PFSK-1 (cell line): ENCODE measurements at regions not wholly inside any gene's neighbourhood (a gene's known extent, or its start where the extent isn't known, plus 50 kb on each side); places are given as distances from the start of the nearest gene placed in this dataset.

Experiments
- POLR2AphosphoS5 ChIP-seq: IDR thresholded peaks from 2 replicates; pipeline ENCODE4 v1.6.1; 2012; ENCODE audit warnings: low read depth, mild to moderate bottlenecking, control low read depth, low read length, moderate library complexity
- SIN3A ChIP-seq: IDR thresholded peaks from 2 replicates; pipeline ENCODE4 v1.6.1; 2012; ENCODE audit warnings: mild to moderate bottlenecking, low read length, moderate library complexity, borderline replicate concordance; ENCODE audit not compliant: insufficient read depth
- TAF1 ChIP-seq: IDR thresholded peaks from 2 replicates; pipeline ENCODE4 v1.6.1; 2012; ENCODE audit warnings: low read length, control low read depth, borderline replicate concordance; ENCODE audit not compliant: insufficient read depth

DNA sequence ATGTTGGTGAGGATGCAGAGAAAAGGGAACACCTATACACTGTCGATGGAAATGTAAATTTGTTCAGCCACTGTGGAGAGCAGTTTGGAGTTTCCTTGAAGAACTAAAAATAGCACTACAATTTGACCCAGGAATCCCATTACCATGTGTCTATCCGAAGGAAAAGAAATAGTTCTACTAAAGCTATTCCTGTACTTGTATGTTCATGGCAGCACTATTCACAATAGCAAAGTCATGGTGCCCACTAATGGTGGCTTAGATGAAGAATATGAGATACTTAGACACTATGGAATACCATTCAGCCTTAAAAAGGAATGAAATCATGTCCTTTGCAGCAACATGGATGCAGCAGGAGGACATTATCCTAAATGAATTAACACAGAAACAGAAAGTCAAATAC lies 50.2 kb upstream of the CAST start:
- TF ChIP-seq SIN3A: no peak
- no peak for TF ChIP-seq POLR2AphosphoS5
- no peak for TF ChIP-seq TAF1
